HepG2 (cell line): ENCODE measurements at regions not wholly inside any gene's neighbourhood (a gene's known extent, or its start where the extent isn't known, plus 50 kb on each side); places are given as distances from the start of the nearest gene placed in this dataset.

Experiments used
- ATAC-seq: fragments of 200-7000 bp; cut with Tn5 transposase; 3 replicates; pipeline ENCODE4 v1.9.1; 2020; ENCODE audit warnings: mild to moderate bottlenecking, moderate library complexity
- BruUV-seq: library from RNA; stranded (reverse); fragments of 400-500 nt; replicated peaks from 2 replicates; lab custom pipeline; 2021; lab: Mats Ljungman, UMichigan
- CTCF ChIA-PET: fragments of 300-600 bp; formaldehyde crosslinking; extraction: SDS; loops from one replicate; lab custom pipeline; 2021; ENCODE audit warnings: low total read pairs, inconsistent platforms, low intra/inter-chr PET ratio; lab: Yijun Ruan, JAX
- POLR2A ChIA-PET: fragments of 350-600 bp; sonication (Branson Sonifier 250); formaldehyde crosslinking; loops from one replicate; lab custom pipeline; 2020; ENCODE audit warnings: antibody characterized with exemption, inconsistent platforms; lab: Yijun Ruan, JAX
- DNase-seq: peaks from one replicate; pipeline ENCODE4 v3.0.0-alpha.2; 2015; ENCODE audit warnings: low spot score
- FAIRE-seq: peaks from 3 replicates; lab custom pipeline; 2011; peaks lifted over from hg19 to GRCh38; lab: Jason Lieb, UNC
- H2AFZ ChIP-seq: one replicate; pipeline ENCODE4 v1.6.1; 2011; ENCODE audit warnings: low read length, inconsistent platforms
- H3K27ac ChIP-seq: fragments of 300-600 bp; 3 replicates; pipeline ENCODE4 v1.8.0; 2011; ENCODE audit warnings: mixed run types, mild to moderate bottlenecking, mixed read lengths, low read length, inconsistent platforms; ENCODE audit not compliant: insufficient read depth; ENCODE audit errors: extremely low read length
- H3K27me3 ChIP-seq, 2 experiments: fragments of 200-600 bp in 1 of 2; 2 replicates in 1 of 2; 3 replicates in 1 of 2; pipeline versions ENCODE4 v1.6.0 to v1.8.0; 2011; ENCODE audit warnings: low read length in 2 of 2, mild to moderate bottlenecking in 2 of 2, moderate library complexity in 2 of 2, inconsistent platforms in 1 of 2; ENCODE audit not compliant: insufficient read depth in 2 of 2, control insufficient read depth in 1 of 2
- H3K36me3 ChIP-seq, 2 experiments: fragments of 200-600 bp in 1 of 2; replicated peaks in 1 of 2; 2 replicates in 1 of 2; 3 replicates in 1 of 2; pipeline versions ENCODE4 v1.5.1 to v1.8.0; 2011; ENCODE audit warnings: low read length in 2 of 2, inconsistent platforms in 1 of 2; ENCODE audit not compliant: insufficient read depth in 2 of 2, control insufficient read depth in 1 of 2
- H3K4me1 ChIP-seq: 2 replicates; pipeline ENCODE4 v1.5.1; 2012; ENCODE audit warnings: low read length, inconsistent platforms; ENCODE audit not compliant: insufficient read depth
- H3K4me2 ChIP-seq: 2 replicates; pipeline ENCODE4 v1.6.0; 2011; ENCODE audit warnings: low read depth, low read length, inconsistent platforms
- H3K4me3 ChIP-seq, 3 experiments: fragments of 200-600 bp in 1 of 3; sonication (generic), shearing (Covaris generic) in 1 of 3; replicated peaks in 1 of 3; 2 replicates each; pipeline ENCODE4 v1.5.1; 2011 to 2016; ENCODE audit warnings: low read length in 3 of 3, inconsistent platforms in 2 of 3, low read depth in 2 of 3, mild to moderate bottlenecking in 2 of 3, control low read depth in 1 of 3, mixed read lengths in 1 of 3; ENCODE audit not compliant: insufficient read depth in 1 of 3
- H3K79me2 ChIP-seq: one replicate; pipeline ENCODE4 v1.6.1; 2011; ENCODE audit warnings: low read length, inconsistent platforms; ENCODE audit not compliant: insufficient read depth
- H3K9ac ChIP-seq: 2 replicates; pipeline ENCODE4 v1.6.0; 2011; ENCODE audit warnings: mild to moderate bottlenecking, low read depth, low read length, inconsistent platforms; ENCODE audit not compliant: insufficient read depth
- H3K9me3 ChIP-seq: 2 replicates; pipeline ENCODE4 v1.5.1; 2012; ENCODE audit warnings: mild to moderate bottlenecking, low read length
- H4K20me1 ChIP-seq: 2 replicates; pipeline ENCODE4 v1.6.0; 2011; ENCODE audit warnings: inconsistent platforms, mild to moderate bottlenecking, low read length, moderate library complexity; ENCODE audit not compliant: insufficient read depth
- DZIP1 ChIP-seq: sonication (generic); formaldehyde crosslinking; IDR thresholded peaks from 2 replicates; pipeline ENCODE4 v1.5.0; 2020; ENCODE audit warnings: mild to moderate bottlenecking, missing genetic modification reagents
- ETV6 ChIP-seq: sonication (generic); formaldehyde crosslinking; conservative IDR thresholded peaks from 2 replicates; pipeline ENCODE4 v1.4.0; 2020; ENCODE audit warnings: missing genetic modification reagents
- HBP1 ChIP-seq: IDR thresholded peaks from 2 replicates; pipeline ENCODE4 v1.6.1; 2016; ENCODE audit warnings: low read depth, control low read depth
- ISL2 ChIP-seq: sonication (generic); formaldehyde crosslinking; IDR thresholded peaks from 2 replicates; pipeline ENCODE4 v1.5.0; 2020; ENCODE audit warnings: missing genetic modification reagents
- PHB2 ChIP-seq: fragments of 450-650 bp; IDR thresholded peaks from 2 replicates; pipeline ENCODE4 v1.6.1; 2018; ENCODE audit not compliant: partially characterized antibody
- SMARCC2 ChIP-seq: fragments of 450-650 bp; IDR thresholded peaks from 2 replicates; pipeline ENCODE4 v1.6.1; 2017; ENCODE audit warnings: antibody characterized with exemption, mild to moderate bottlenecking
- STAT5B ChIP-seq: sonication (generic); formaldehyde crosslinking; IDR thresholded peaks from 2 replicates; pipeline ENCODE4 v1.4.0; 2020; ENCODE audit warnings: missing genetic modification reagents
- ZFP36L2 ChIP-seq: sonication (generic); formaldehyde crosslinking; IDR thresholded peaks from 2 replicates; pipeline ENCODE4 v1.4.0; 2020; ENCODE audit warnings: missing genetic modification reagents
- ZNF713 ChIP-seq: sonication (generic); formaldehyde crosslinking; IDR thresholded peaks from 2 replicates; pipeline ENCODE4 v1.4.0; 2020; ENCODE audit warnings: mild to moderate bottlenecking, missing genetic modification reagents
- ZNF761 ChIP-seq: sonication (generic); formaldehyde crosslinking; conservative IDR thresholded peaks from 2 replicates; pipeline ENCODE4 v1.4.0; 2020; ENCODE audit warnings: mild to moderate bottlenecking, missing genetic modification reagents
- WGBS: methylation state at CpG from one replicate; pipeline ENCODE4 v1.1.6; 2017; ENCODE audit warnings: low lambda C conversion rate; 5-methylcytosine and 5-hydroxymethylcytosine counted together
- in situ Hi-C: cut with HindIII; loops from 2 replicates; pipeline ENCODE4 v1.10.0; 2017; ENCODE audit warnings: low pct_unique_long_range_greater_than_20kb; ENCODE audit not compliant: extremely low pct_ligation_motif_present
- intact Hi-C: fragments of 100-400 bp; cut with micrococcal nuclease; formaldehyde crosslinking; loops from one replicate; pipeline ENCODE4 v1.10.0; 2022; ENCODE audit not compliant: unreplicated experiment

- intact Hi-C loops, result no loop called here
- Histone ChIP-seq H3K36me3 (no peaks in the 10 kb centered on the region), H2AFZ (no peak overlapping the region), H3K9me3 (no peaks in the 10 kb centered on the region), H3K27ac (no peak overlapping the region), H3K4me1 (no peaks in the 10 kb centered on the region), H3K9ac (no peak overlapping the region), H3K4me3 (no peak overlapping the region), H4K20me1 (no peaks in the 10 kb centered on the region), H3K27me3 (peaks cover 0 to 19% of the 10 kb centered on the region in 2 experiments), H3K79me2 (no peaks in the 10 kb centered on the region), H3K4me2 (no peak overlapping the region)
- DNase-seq, result no peak
- CTCF ChIA-PET, result no interaction called here
- ATAC-seq, result no peak
- FAIRE-seq, result no peak
- in situ Hi-C loops, result no loop called here
- POLR2A ChIA-PET, result no interaction called here
- BruUV-seq, result no TSS peak
- no peak for TF ChIP-seq HBP1
- no peak for TF ChIP-seq ISL2 (CRISPR knock-in tag)
- no peak for TF ChIP-seq ZFP36L2 (CRISPR knock-in tag)
- no peak for TF ChIP-seq DZIP1 (CRISPR knock-in tag)
- TF ChIP-seq PHB2, result no peak
- no peak for TF ChIP-seq ZNF761
- TF ChIP-seq SMARCC2, result no peak
- TF ChIP-seq ZNF713 (CRISPR knock-in tag), result no peak
- TF ChIP-seq STAT5B, result no peak
- no peak for TF ChIP-seq ETV6
- 12% methylated on average over 4 of the region's 4 CpGs for WGBS
Measured at GRCh38 chr16:54336631-54337204, 50.1 kb upstream of the IRX3 start.
